ENCODE measurements at regions not wholly inside any gene's neighbourhood (a gene's known extent, or its start where the extent isn't known, plus 50 kb on each side); places are given as distances from the start of the nearest gene placed in this dataset.

DNA sequence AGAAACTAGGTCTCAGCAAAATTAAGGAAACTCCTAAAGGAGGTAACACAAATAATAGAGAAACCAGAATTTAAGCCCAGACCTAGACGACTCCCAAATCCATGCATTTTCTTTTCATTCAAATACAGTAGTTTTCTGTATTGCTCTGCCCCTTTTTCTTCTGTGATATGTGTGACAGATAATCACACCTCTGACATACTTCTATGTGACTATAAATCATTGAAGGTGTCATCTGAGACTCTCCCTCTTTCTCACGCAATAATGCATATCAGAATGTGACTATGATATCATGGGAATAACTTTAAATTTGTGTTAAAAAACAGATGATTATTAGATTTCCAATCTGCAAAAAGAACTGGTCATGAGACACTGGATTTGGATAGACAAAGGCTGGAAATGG lies 143.0 kb upstream of the ELAC2 start:
- TF ChIP-seq ZNF660 (tag by site-specific recombination; IDR thresholded peaks at IDR 0.05) (no peak), CTCF (tag by site-specific recombination; IDR thresholded peaks at IDR 0.05) (no peak), ZFP37 (tag by site-specific recombination; IDR thresholded peaks at IDR 0.05) (no peak), ZNF558 (tag by site-specific recombination; IDR thresholded peaks at IDR 0.05) (no peak), ZNF555 (tag by site-specific recombination; conservative IDR thresholded peaks at IDR 0.05) (no peak), PBX3 (CRISPR knock-in tag; IDR thresholded peaks at IDR 0.05) (no peak), ZNF560 (tag by site-specific recombination; IDR thresholded peaks at IDR 0.05; ENCODE audit: borderline replicate concordance) (no peak), ZNF239 (tag by site-specific recombination; IDR thresholded peaks at IDR 0.05) (no peak)
